ENCODE measurements at regions not wholly inside any gene's neighbourhood (a gene's known extent, or its start where the extent isn't known, plus 50 kb on each side); places are given as distances from the start of the nearest gene placed in this dataset.
A peak's percentile ranks its signal among the peaks of the same experiment; 100 is the strongest.

DNA sequence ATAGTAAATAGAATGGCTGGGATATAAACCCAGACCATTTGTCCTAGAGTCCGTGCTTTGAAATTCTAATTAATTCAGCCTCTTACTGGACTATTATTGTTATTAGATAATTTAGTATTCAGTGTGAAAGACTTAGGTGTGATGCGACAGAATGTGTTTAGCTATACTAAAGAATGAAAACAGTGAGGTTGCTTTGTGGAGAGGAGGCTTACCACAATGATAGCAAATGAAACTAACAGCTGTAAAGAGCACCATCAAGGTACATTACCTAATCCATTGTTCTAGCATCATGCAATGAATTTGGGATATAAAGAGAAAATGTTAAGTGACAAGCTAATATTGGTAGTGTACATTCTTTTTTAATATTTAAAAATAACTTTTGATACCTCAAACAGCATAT is 911.1 kb downstream of the KCNT2 start (continued):
- TF ChIP-seq JUNB (IDR thresholded peaks at IDR 0.05) (peak; percentile 79), NFYA (IDR thresholded peaks at IDR 0.05; ENCODE audit: borderline replicate concordance, low read depth, low read length) (no peak)
- TF ChIP-seq, protein P1, sequence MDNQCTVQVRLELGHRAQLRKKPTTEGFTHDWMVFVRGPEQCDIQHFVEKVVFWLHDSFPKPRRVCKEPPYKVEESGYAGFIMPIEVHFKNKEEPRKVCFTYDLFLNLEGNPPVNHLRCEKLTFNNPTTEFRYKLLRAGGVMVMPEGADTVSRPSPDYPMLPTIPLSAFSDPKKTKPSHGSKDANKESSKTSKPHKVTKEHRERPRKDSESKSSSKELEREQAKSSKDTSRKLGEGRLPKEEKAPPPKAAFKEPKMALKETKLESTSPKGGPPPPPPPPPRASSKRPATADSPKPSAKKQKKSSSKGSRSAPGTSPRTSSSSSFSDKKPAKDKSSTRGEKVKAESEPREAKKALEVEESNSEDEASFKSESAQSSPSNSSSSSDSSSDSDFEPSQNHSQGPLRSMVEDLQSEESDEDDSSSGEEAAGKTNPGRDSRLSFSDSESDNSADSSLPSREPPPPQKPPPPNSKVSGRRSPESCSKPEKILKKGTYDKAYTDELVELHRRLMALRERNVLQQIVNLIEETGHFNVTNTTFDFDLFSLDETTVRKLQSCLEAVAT (IDR thresholded peaks at IDR 0.05), result peak; percentile 76
- TF ChIP-seq, protein P2, sequence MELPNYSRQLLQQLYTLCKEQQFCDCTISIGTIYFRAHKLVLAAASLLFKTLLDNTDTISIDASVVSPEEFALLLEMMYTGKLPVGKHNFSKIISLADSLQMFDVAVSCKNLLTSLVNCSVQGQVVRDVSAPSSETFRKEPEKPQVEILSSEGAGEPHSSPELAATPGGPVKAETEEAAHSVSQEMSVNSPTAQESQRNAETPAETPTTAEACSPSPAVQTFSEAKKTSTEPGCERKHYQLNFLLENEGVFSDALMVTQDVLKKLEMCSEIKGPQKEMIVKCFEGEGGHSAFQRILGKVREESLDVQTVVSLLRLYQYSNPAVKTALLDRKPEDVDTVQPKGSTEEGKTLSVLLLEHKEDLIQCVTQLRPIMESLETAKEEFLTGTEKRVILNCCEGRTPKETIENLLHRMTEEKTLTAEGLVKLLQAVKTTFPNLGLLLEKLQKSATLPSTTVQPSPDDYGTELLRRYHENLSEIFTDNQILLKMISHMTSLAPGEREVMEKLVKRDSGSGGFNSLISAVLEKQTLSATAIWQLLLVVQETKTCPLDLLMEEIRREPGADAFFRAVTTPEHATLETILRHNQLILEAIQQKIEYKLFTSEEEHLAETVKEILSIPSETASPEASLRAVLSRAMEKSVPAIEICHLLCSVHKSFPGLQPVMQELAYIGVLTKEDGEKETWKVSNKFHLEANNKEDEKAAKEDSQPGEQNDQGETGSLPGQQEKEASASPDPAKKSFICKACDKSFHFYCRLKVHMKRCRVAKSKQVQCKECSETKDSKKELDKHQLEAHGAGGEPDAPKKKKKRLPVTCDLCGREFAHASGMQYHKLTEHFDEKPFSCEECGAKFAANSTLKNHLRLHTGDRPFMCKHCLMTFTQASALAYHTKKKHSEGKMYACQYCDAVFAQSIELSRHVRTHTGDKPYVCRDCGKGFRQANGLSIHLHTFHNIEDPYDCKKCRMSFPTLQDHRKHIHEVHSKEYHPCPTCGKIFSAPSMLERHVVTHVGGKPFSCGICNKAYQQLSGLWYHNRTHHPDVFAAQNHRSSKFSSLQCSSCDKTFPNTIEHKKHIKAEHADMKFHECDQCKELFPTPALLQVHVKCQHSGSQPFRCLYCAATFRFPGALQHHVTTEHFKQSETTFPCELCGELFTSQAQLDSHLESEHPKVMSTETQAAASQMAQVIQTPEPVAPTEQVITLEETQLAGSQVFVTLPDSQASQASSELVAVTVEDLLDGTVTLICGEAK (IDR thresholded peaks at IDR 0.05; ENCODE audit: borderline replicate concordance), result no peak

GRCh38 chr1:195686764-195687163 is 921.5 kb downstream of the KCNT2 start:
- Histone ChIP-seq H3K9ac (ENCODE audit: control insufficient read depth, insufficient read depth, low read length) (no peak overlapping the region), H3K36me3 (ENCODE audit: control insufficient read depth in 2 of 2, insufficient read depth in 2 of 2, low read length in 1 of 2) (no peaks in the 10 kb centered on the region), H3K27ac (ENCODE audit: control insufficient read depth, insufficient read depth) (no peak overlapping the region), H3K79me2 (ENCODE audit: control insufficient read depth, insufficient read depth, low read length) (no peaks in the 10 kb centered on the region), H4K20me1 (ENCODE audit: control insufficient read depth, insufficient read depth) (no peaks in the 10 kb centered on the region), H3K27me3 (replicated peaks in 1 of 2; ENCODE audit: control insufficient read depth in 2 of 2, insufficient read depth in 2 of 2, low read length in 1 of 2) (no peaks in the 10 kb centered on the region), H3K4me1 (ENCODE audit: control insufficient read depth, insufficient read depth, low read length) (no peaks in the 10 kb centered on the region), H3K4me3 (no peak overlapping the region), H2AFZ (ENCODE audit: control insufficient read depth, low read depth, low read length) (no peak overlapping the region), H3K4me2 (ENCODE audit: control insufficient read depth, insufficient read depth) (no peak overlapping the region), H3K9me3 (replicated peaks; ENCODE audit: control insufficient read depth, insufficient read depth, low read length) (no peaks in the 10 kb centered on the region)
- in situ Hi-C loops (cut with MboI) (no loop called here), intact Hi-C loops (cut with micrococcal nuclease; ENCODE audit: unreplicated experiment) (no loop called here)
- FAIRE-seq (no peak), DNase-seq (ENCODE audit: low read depth, low spot score) (no peak), ATAC-seq (no peak)
- WGBS (ENCODE audit: insufficient coverage, insufficient replicate concordance, low lambda C conversion rate, missing lambda C conversion rate), result 0% methylated on average over 3 of the region's 3 CpGs
- ChIA-PET POLR2A (no interaction called here), CTCF (no interaction called here), RAD21 (ENCODE audit: unreplicated experiment) (no interaction called here), SMC1A (ENCODE audit: uncharacterized antibody, unreplicated experiment) (no interaction called here)
- no TSS peak for BruUV-seq (replicated peaks)
- TF ChIP-seq GATAD2B (conservative IDR thresholded peaks at IDR 0.05; ENCODE audit: low read depth) (no peak), ESRRA (IDR thresholded peaks at IDR 0.05; ENCODE audit: low read length) (no peak), ZZZ3 (IDR thresholded peaks at IDR 0.05; ENCODE audit: control insufficient read depth, insufficient read length, low read depth) (no peak), ZNF592 (IDR thresholded peaks at IDR 0.05) (no peak), TAF1 (IDR thresholded peaks at IDR 0.05; ENCODE audit: borderline replicate concordance, low read depth, low read length) (no peak), NFIC (IDR thresholded peaks at IDR 0.05; ENCODE audit: low read depth, low read length) (no peak), ZNF274 (IDR thresholded peaks at IDR 0.05; ENCODE audit: insufficient read depth, insufficient read length) (no peak), RUNX3 (IDR thresholded peaks at IDR 0.05; ENCODE audit: low read length) (no peak), KDM1A (IDR thresholded peaks at IDR 0.05; ENCODE audit: borderline replicate concordance) (no peak), NFYB (IDR thresholded peaks at IDR 0.05; ENCODE audit: insufficient read depth, low read depth, low read length) (no peak), SREBF1 (IDR thresholded peaks at IDR 0.05; ENCODE audit: low read length) (no peak)
